ENCODE measurements at regions not wholly inside any gene's neighbourhood (a gene's known extent, or its start where the extent isn't known, plus 50 kb on each side); places are given as distances from the start of the nearest gene placed in this dataset.

DNA sequence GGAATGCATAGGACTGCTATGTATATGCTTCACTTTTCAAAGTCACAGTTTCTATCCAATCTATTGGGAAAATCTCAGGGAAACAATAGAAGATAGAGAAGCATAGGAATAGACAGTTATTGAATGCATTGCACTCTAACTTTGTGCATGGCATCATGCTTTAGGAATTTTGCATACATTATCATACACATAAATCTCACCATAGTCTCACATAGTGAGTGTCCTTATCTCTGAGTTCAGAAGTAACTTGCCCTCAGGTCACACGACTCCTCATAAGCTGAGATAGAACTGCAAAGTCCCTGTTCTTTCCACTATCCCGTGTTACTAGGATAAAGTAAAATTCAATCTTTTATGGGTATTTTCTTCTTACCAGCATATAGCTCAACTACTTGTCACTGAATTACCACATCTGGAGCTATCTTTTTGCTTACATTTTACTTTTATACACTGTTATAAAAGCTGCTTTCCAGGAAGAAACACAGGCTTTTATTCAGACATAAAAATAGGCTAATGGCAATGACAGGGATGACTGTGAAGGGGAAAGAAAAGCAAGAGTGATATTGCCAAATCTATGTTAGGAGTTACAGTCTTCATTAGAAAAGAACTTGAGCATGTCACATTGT is 666.9 kb downstream of the XIRP2 start:
- no peaks in the 10 kb centered on the region for H3K27me3 ChIP-seq (ENCODE audit: insufficient read depth, low read depth, low read length)
- no peaks in the 10 kb centered on the region for H4K20me1 ChIP-seq (ENCODE audit: insufficient read depth)
- no peak overlapping the region for H3K27ac ChIP-seq (ENCODE audit: low read length)
- H3K9me3 ChIP-seq (ENCODE audit: low read length), result no peaks in the 10 kb centered on the region
- H3K9ac ChIP-seq (ENCODE audit: low read length), result no peak overlapping the region
- no peaks in the 10 kb centered on the region for H3K9me2 ChIP-seq (ENCODE audit: insufficient read depth, low read length)
- TF ChIP-seq SMC3 (conservative IDR thresholded peaks at IDR 0.05; ENCODE audit: poor library complexity) (no peak), MXI1 (conservative IDR thresholded peaks at IDR 0.05; ENCODE audit: poor library complexity, severe bottlenecking) (no peak), EZH2 (IDR thresholded peaks at IDR 0.05; ENCODE audit: borderline replicate concordance, insufficient read depth, low read length, poor library complexity, severe bottlenecking) (no peak)
- no peak overlapping the region for H2AFZ ChIP-seq (ENCODE audit: low read depth, low read length)
- no peaks in the 10 kb centered on the region for H3F3A ChIP-seq (ENCODE audit: insufficient read depth, low read length, poor library complexity, severe bottlenecking)
- H3K4me3 ChIP-seq (ENCODE audit: low read length), result no peak overlapping the region
- no peak overlapping the region for H3K4me2 ChIP-seq (ENCODE audit: low read length)
- H3K36me3 ChIP-seq (ENCODE audit: insufficient read depth, low read length), result no peaks in the 10 kb centered on the region
- H3K79me2 ChIP-seq (replicated peaks; ENCODE audit: insufficient read depth, low read length), result no peaks in the 10 kb centered on the region

DNA sequence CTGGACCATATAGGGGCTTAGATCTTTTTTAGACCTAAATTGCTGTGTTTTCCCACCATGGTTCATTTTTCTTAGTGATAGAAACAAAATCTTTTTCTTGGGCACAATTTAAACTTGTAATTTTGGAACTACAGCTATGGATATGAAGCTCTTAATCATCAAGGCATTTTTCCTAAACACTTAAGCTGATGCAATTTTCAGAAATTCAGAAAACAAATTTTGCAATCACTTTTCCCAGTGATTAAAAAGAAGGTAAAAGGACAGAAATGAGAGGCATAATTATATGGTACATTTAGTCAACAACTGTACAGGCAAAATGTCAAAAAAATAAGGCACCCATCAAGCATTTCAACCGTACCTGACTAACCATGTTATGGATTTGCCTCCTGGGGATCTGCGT is 665.4 kb downstream of the XIRP2 start:
- TF ChIP-seq EP300 (conservative IDR thresholded peaks at IDR 0.05; ENCODE audit: poor library complexity, severe bottlenecking) (no peak), POLR2AphosphoS5 (IDR thresholded peaks at IDR 0.05) (no peak), RAD21 (conservative IDR thresholded peaks at IDR 0.05) (no peak)
- no peak overlapping the region for H3K4me3 ChIP-seq (ENCODE audit: low read length)
- H3K9me3 ChIP-seq (ENCODE audit: low read length), result no peaks in the 10 kb centered on the region
- H3K27me3 ChIP-seq (ENCODE audit: insufficient read depth, low read depth, low read length), result no peaks in the 10 kb centered on the region
- H3K36me3 ChIP-seq (ENCODE audit: insufficient read depth, low read length), result no peaks in the 10 kb centered on the region
- no peak overlapping the region for H2AFZ ChIP-seq (ENCODE audit: low read depth, low read length)
- no peak overlapping the region for H3K4me2 ChIP-seq (ENCODE audit: low read length)
- no peak overlapping the region for H3K9ac ChIP-seq (ENCODE audit: low read length)
- H3F3A ChIP-seq (ENCODE audit: insufficient read depth, low read length, poor library complexity, severe bottlenecking), result no peaks in the 10 kb centered on the region
- H3K27ac ChIP-seq (ENCODE audit: low read length), result no peak overlapping the region
- no peaks in the 10 kb centered on the region for H4K20me1 ChIP-seq (ENCODE audit: insufficient read depth)
- H3K79me2 ChIP-seq (replicated peaks; ENCODE audit: insufficient read depth, low read length), result no peaks in the 10 kb centered on the region
- no peaks in the 10 kb centered on the region for H3K9me2 ChIP-seq (ENCODE audit: insufficient read depth, low read length)

DNA sequence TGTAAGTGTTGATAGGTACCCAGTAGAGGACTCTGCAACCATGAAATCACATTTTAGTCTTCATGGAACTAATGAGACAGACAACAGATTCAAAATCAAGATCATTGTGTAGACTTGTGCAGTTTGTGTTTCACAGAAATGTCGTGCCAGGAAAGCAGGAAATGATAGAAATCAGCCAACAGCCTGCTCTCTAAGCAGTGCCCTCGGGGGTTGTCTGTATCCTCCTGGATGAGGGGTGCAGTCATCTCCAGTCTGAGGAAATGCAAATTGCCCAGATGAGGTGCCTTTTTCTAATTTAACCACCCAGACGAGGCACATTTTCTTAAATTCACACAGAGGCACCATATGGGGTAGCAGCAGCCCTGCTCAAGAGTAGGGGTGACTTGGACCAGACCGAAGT is 663.1 kb downstream of the XIRP2 start:
- no peaks in the 10 kb centered on the region for H3K36me3 ChIP-seq (ENCODE audit: insufficient read depth, low read length)
- no peaks in the 10 kb centered on the region for H3K9me3 ChIP-seq (ENCODE audit: low read length)
- no peak overlapping the region for H3K4me2 ChIP-seq (ENCODE audit: low read length)
- H3K79me2 ChIP-seq (replicated peaks; ENCODE audit: insufficient read depth, low read length), result no peaks in the 10 kb centered on the region
- no peak overlapping the region for H3K4me3 ChIP-seq (ENCODE audit: low read length)
- no peaks in the 10 kb centered on the region for H3F3A ChIP-seq (ENCODE audit: insufficient read depth, low read length, poor library complexity, severe bottlenecking)
- no peaks in the 10 kb centered on the region for H4K20me1 ChIP-seq (ENCODE audit: insufficient read depth)
- no peaks in the 10 kb centered on the region for H3K27me3 ChIP-seq (ENCODE audit: insufficient read depth, low read depth, low read length)
- no peak overlapping the region for H2AFZ ChIP-seq (ENCODE audit: low read depth, low read length)
- H3K9ac ChIP-seq (ENCODE audit: low read length), result no peak overlapping the region
- TF ChIP-seq EZH2 (IDR thresholded peaks at IDR 0.05; ENCODE audit: borderline replicate concordance, insufficient read depth, low read length, poor library complexity, severe bottlenecking) (no peak), MXI1 (conservative IDR thresholded peaks at IDR 0.05; ENCODE audit: poor library complexity, severe bottlenecking) (no peak)
- no peaks in the 10 kb centered on the region for H3K9me2 ChIP-seq (ENCODE audit: insufficient read depth, low read length)
- no peak overlapping the region for H3K27ac ChIP-seq (ENCODE audit: low read length)

DNA sequence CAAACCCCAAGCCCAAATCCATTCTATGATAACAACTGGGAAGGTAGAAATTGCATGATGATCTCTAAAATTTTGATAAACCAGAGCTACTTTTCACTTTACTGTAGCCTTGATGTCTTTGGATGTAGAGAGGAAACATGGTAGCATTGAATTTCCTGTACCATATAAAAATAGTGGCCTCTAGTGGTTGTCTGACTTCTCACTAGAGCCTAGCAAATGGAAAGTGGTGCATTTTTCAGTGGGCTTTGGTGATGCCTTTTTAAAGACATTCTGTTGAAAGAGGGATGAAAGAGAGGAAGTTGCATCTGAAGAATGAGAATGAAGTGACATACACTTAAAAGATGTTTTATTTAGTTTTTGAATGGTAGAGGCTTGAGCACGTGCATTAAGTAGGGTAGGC is 662.2 kb downstream of the XIRP2 start:
- H4K20me1 ChIP-seq (ENCODE audit: insufficient read depth), result no peaks in the 10 kb centered on the region
- no peaks in the 10 kb centered on the region for H3K27me3 ChIP-seq (ENCODE audit: insufficient read depth, low read depth, low read length)
- H3K79me2 ChIP-seq (replicated peaks; ENCODE audit: insufficient read depth, low read length), result no peaks in the 10 kb centered on the region
- H3K36me3 ChIP-seq (ENCODE audit: insufficient read depth, low read length), result no peaks in the 10 kb centered on the region
- H3K9ac ChIP-seq (ENCODE audit: low read length), result no peak overlapping the region
- no peak overlapping the region for H3K4me3 ChIP-seq (ENCODE audit: low read length)
- no peaks in the 10 kb centered on the region for H3F3A ChIP-seq (ENCODE audit: insufficient read depth, low read length, poor library complexity, severe bottlenecking)
- H3K9me2 ChIP-seq (ENCODE audit: insufficient read depth, low read length), result no peaks in the 10 kb centered on the region
- no peak overlapping the region for H3K4me2 ChIP-seq (ENCODE audit: low read length)
- TF ChIP-seq, protein P1, sequence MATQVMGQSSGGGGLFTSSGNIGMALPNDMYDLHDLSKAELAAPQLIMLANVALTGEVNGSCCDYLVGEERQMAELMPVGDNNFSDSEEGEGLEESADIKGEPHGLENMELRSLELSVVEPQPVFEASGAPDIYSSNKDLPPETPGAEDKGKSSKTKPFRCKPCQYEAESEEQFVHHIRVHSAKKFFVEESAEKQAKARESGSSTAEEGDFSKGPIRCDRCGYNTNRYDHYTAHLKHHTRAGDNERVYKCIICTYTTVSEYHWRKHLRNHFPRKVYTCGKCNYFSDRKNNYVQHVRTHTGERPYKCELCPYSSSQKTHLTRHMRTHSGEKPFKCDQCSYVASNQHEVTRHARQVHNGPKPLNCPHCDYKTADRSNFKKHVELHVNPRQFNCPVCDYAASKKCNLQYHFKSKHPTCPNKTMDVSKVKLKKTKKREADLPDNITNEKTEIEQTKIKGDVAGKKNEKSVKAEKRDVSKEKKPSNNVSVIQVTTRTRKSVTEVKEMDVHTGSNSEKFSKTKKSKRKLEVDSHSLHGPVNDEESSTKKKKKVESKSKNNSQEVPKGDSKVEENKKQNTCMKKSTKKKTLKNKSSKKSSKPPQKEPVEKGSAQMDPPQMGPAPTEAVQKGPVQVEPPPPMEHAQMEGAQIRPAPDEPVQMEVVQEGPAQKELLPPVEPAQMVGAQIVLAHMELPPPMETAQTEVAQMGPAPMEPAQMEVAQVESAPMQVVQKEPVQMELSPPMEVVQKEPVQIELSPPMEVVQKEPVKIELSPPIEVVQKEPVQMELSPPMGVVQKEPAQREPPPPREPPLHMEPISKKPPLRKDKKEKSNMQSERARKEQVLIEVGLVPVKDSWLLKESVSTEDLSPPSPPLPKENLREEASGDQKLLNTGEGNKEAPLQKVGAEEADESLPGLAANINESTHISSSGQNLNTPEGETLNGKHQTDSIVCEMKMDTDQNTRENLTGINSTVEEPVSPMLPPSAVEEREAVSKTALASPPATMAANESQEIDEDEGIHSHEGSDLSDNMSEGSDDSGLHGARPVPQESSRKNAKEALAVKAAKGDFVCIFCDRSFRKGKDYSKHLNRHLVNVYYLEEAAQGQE (IDR thresholded peaks at IDR 0.05; ENCODE audit: borderline replicate concordance), result no peak
- no peak for TF ChIP-seq EP300 (conservative IDR thresholded peaks at IDR 0.05; ENCODE audit: poor library complexity, severe bottlenecking)
- no peak for TF ChIP-seq EZH2 (IDR thresholded peaks at IDR 0.05; ENCODE audit: borderline replicate concordance, insufficient read depth, low read length, poor library complexity, severe bottlenecking)
- peak; percentile 34 for TF ChIP-seq SMC3 (conservative IDR thresholded peaks at IDR 0.05; ENCODE audit: poor library complexity)
- TF ChIP-seq POLR2AphosphoS5 (IDR thresholded peaks at IDR 0.05), result no peak
- TF ChIP-seq, protein P2, sequence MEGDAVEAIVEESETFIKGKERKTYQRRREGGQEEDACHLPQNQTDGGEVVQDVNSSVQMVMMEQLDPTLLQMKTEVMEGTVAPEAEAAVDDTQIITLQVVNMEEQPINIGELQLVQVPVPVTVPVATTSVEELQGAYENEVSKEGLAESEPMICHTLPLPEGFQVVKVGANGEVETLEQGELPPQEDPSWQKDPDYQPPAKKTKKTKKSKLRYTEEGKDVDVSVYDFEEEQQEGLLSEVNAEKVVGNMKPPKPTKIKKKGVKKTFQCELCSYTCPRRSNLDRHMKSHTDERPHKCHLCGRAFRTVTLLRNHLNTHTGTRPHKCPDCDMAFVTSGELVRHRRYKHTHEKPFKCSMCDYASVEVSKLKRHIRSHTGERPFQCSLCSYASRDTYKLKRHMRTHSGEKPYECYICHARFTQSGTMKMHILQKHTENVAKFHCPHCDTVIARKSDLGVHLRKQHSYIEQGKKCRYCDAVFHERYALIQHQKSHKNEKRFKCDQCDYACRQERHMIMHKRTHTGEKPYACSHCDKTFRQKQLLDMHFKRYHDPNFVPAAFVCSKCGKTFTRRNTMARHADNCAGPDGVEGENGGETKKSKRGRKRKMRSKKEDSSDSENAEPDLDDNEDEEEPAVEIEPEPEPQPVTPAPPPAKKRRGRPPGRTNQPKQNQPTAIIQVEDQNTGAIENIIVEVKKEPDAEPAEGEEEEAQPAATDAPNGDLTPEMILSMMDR (IDR thresholded peaks at IDR 0.05; ENCODE audit: poor library complexity, severe bottlenecking), result peak; percentile 48
- TF ChIP-seq TAF1 (IDR thresholded peaks at IDR 0.05; ENCODE audit: low read depth), result no peak
- TF ChIP-seq MXI1 (conservative IDR thresholded peaks at IDR 0.05; ENCODE audit: poor library complexity, severe bottlenecking), result no peak
- peak; percentile 43 for TF ChIP-seq RAD21 (conservative IDR thresholded peaks at IDR 0.05)
- no peak overlapping the region for H2AFZ ChIP-seq (ENCODE audit: low read depth, low read length)
- H3K27ac ChIP-seq (ENCODE audit: low read length), result no peak overlapping the region
- H3K9me3 ChIP-seq (ENCODE audit: low read length), result no peaks in the 10 kb centered on the region

Data from neural cell (in vitro differentiated cells).